ENCODE measurements at regions not wholly inside any gene's neighbourhood (a gene's known extent, or its start where the extent isn't known, plus 50 kb on each side); places are given as distances from the start of the nearest gene placed in this dataset.

DNA sequence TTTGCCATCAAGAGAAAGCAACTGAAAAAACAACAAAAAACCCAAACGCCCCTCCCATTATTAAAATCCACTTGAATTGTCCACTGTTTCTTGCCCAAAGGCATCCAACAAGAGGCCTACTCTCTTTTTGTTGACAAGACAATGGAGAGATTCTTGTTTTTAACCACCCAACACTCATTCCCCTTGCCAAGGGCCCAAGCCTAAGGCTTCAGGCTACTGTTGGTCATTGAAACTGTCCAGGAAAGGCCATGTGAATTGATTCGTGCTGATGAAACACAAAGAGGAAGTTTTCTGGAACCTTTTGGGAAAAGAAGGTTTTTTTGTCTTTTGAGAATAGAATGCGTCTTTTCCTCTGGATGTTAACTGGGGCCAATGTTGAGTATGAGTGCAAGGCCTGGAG lies 157.4 kb upstream of the PFN2 start:
- Histone ChIP-seq H3K27ac (ENCODE audit: control insufficient read depth, insufficient read depth, low read length) (no peak overlapping the region), H3K9me3 (ENCODE audit: control insufficient read depth, low read depth, low read length) (no peaks in the 10 kb centered on the region), H2AFZ (ENCODE audit: control insufficient read depth, low read length) (no peak overlapping the region), H4K20me1 (ENCODE audit: control insufficient read depth, extremely low read depth, insufficient read depth, low read length) (no peaks in the 10 kb centered on the region), H3K4me1 (ENCODE audit: control insufficient read depth, extremely low read depth, insufficient read depth, low read length) (no peaks in the 10 kb centered on the region), H3K4me2 (ENCODE audit: control insufficient read depth, extremely low read depth, insufficient read depth, low read depth, low read length) (no peak overlapping the region), H3K79me2 (ENCODE audit: control insufficient read depth, insufficient read depth, low read length) (no peaks in the 10 kb centered on the region), H3K36me3 (ENCODE audit: control insufficient read depth in 2 of 2, extremely low read depth in 1 of 2, insufficient read depth in 2 of 2, low read length in 2 of 2) (no peaks in the 10 kb centered on the region), H3K4me3 (ENCODE audit: control insufficient read depth in 2 of 3, extremely low read depth in 1 of 3, insufficient read depth in 2 of 3, low read depth in 1 of 3, low read length in 3 of 3) (no peak overlapping the region), H3K9ac (ENCODE audit: control insufficient read depth, extremely low read depth, insufficient read depth, low read length) (no peak overlapping the region), H3K9me1 (ENCODE audit: control insufficient read depth, extremely low read depth, insufficient read depth, low read length) (no peaks in the 10 kb centered on the region), H3K27me3 (ENCODE audit: control insufficient read depth, extremely low read depth, insufficient read depth, low read length) (no peaks in the 10 kb centered on the region)
- FAIRE-seq (no peak), DNase-seq (ENCODE audit: low read depth, low spot score) (no peak)
- dilution Hi-C loops (cut with MboI; ENCODE audit: extremely low pct_ligation_motif_present, low sequenced_read_pairs) = no loop called here
- TF ChIP-seq, protein P1, sequence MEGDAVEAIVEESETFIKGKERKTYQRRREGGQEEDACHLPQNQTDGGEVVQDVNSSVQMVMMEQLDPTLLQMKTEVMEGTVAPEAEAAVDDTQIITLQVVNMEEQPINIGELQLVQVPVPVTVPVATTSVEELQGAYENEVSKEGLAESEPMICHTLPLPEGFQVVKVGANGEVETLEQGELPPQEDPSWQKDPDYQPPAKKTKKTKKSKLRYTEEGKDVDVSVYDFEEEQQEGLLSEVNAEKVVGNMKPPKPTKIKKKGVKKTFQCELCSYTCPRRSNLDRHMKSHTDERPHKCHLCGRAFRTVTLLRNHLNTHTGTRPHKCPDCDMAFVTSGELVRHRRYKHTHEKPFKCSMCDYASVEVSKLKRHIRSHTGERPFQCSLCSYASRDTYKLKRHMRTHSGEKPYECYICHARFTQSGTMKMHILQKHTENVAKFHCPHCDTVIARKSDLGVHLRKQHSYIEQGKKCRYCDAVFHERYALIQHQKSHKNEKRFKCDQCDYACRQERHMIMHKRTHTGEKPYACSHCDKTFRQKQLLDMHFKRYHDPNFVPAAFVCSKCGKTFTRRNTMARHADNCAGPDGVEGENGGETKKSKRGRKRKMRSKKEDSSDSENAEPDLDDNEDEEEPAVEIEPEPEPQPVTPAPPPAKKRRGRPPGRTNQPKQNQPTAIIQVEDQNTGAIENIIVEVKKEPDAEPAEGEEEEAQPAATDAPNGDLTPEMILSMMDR (optimal IDR thresholded peaks at IDR 0.05 in 1 of 3, IDR thresholded peaks at IDR 0.05 in 1 of 3, conservative IDR thresholded peaks at IDR 0.05 in 1 of 3; ENCODE audit: extremely low read depth in 1 of 3, insufficient read depth in 2 of 3, low read length in 3 of 3) = no peak
- no peak for TF ChIP-seq EZH2 (IDR thresholded peaks at IDR 0.05; ENCODE audit: low read length)

DNA sequence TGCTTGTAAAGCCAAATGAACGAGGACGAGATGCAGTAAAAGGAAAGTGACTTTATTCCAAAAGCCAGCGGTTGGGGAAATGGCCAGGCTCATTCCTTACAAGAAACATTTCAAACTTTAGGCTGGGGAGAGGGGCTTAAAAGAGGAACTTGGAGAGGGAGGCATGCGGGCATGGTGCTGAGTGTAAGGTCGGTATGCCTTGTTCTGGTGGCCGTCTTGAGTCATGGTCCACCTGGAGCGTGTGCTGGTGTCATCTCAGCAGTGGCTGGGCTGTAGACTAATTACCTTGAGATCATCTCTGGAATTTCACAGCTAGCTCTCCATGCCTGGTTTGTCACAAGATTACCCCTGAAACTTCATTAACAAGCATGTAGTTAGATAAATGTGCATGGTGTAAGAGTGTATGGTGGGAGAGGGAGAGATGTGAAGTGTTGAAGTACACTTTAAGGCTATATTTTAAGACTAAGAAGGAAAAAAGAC lies 156.4 kb upstream of the PFN2 start:
- no peaks in the 10 kb centered on the region for H3K9me3 ChIP-seq (ENCODE audit: control insufficient read depth, low read depth, low read length)
- no peak for FAIRE-seq
- no peak overlapping the region for H3K9ac ChIP-seq (ENCODE audit: control insufficient read depth, extremely low read depth, insufficient read depth, low read length)
- DNase-seq (ENCODE audit: low read depth, low spot score) = no peak
- no peak overlapping the region for H3K27ac ChIP-seq (ENCODE audit: control insufficient read depth, insufficient read depth, low read length)
- H3K79me2 ChIP-seq (ENCODE audit: control insufficient read depth, insufficient read depth, low read length) = no peaks in the 10 kb centered on the region
- H3K4me2 ChIP-seq (ENCODE audit: control insufficient read depth, extremely low read depth, insufficient read depth, low read depth, low read length) = no peak overlapping the region
- H3K4me3 ChIP-seq (ENCODE audit: control insufficient read depth in 2 of 3, extremely low read depth in 1 of 3, insufficient read depth in 2 of 3, low read depth in 1 of 3, low read length in 3 of 3) = no peak overlapping the region
- TF ChIP-seq, protein P1 (optimal IDR thresholded peaks at IDR 0.05 in 1 of 3, IDR thresholded peaks at IDR 0.05 in 1 of 3, conservative IDR thresholded peaks at IDR 0.05 in 1 of 3; ENCODE audit: extremely low read depth in 1 of 3, insufficient read depth in 2 of 3, low read length in 3 of 3) = no peak
- TF ChIP-seq EZH2 (IDR thresholded peaks at IDR 0.05; ENCODE audit: low read length) = no peak
- no peaks in the 10 kb centered on the region for H3K9me1 ChIP-seq (ENCODE audit: control insufficient read depth, extremely low read depth, insufficient read depth, low read length)
- H3K4me1 ChIP-seq (ENCODE audit: control insufficient read depth, extremely low read depth, insufficient read depth, low read length) = no peaks in the 10 kb centered on the region
- no peaks in the 10 kb centered on the region for H3K36me3 ChIP-seq (ENCODE audit: control insufficient read depth in 2 of 2, extremely low read depth in 1 of 2, insufficient read depth in 2 of 2, low read length in 2 of 2)
- H3K27me3 ChIP-seq (ENCODE audit: control insufficient read depth, extremely low read depth, insufficient read depth, low read length) = no peaks in the 10 kb centered on the region
- dilution Hi-C loops (cut with MboI; ENCODE audit: extremely low pct_ligation_motif_present, low sequenced_read_pairs) = no loop called here
- no peaks in the 10 kb centered on the region for H4K20me1 ChIP-seq (ENCODE audit: control insufficient read depth, extremely low read depth, insufficient read depth, low read length)
- no peak overlapping the region for H2AFZ ChIP-seq (ENCODE audit: control insufficient read depth, low read length)
